ENCODE measurements at regions not wholly inside any gene's neighbourhood (a gene's known extent, or its start where the extent isn't known, plus 50 kb on each side); places are given as distances from the start of the nearest gene placed in this dataset.

GRCh38 chr4:63922146-63922545 is 487.1 kb downstream of the TECRL start:
- Histone ChIP-seq H3K79me1 (ENCODE audit: low read depth in 1 of 2, low read length in 2 of 2) (no peaks in the 10 kb centered on the region), H3K27me3 (ENCODE audit: control insufficient read depth, insufficient read depth, low read length) (no peaks in the 10 kb centered on the region), H3K4me1 (ENCODE audit: control insufficient read depth, insufficient read depth, low read length) (no peaks in the 10 kb centered on the region), H3K27ac (ENCODE audit: insufficient read depth, low read length) (no peak overlapping the region), H2BK5ac (ENCODE audit: low read depth, low read length, poor library complexity, severe bottlenecking) (no peak overlapping the region), H3K23ac (ENCODE audit: low read depth, low read length) (no peak overlapping the region), H3K4me2 (ENCODE audit: low read depth, low read length) (no peak overlapping the region), H3K4me3 (ENCODE audit: insufficient read depth, low read depth, low read length) (no peak overlapping the region), H4K20me1 (ENCODE audit: insufficient read depth, low read length) (no peaks in the 10 kb centered on the region), H4K8ac (ENCODE audit: low read depth in 2 of 2, low read length in 2 of 2) (no peak overlapping the region), H3K36me3 (ENCODE audit: control insufficient read depth, insufficient read depth, low read length) (no peaks in the 10 kb centered on the region), H3K56ac (ENCODE audit: extremely low read depth, insufficient read depth, low read length) (no peak overlapping the region), H4K5ac (ENCODE audit: low read depth, low read length) (no peak overlapping the region), H3K9ac (ENCODE audit: low read depth, low read length) (no peak overlapping the region), H3K9me1 (ENCODE audit: insufficient read depth, low read length) (no peaks in the 10 kb centered on the region), H2BK15ac (ENCODE audit: low read depth, low read length) (no peak overlapping the region), H2BK120ac (ENCODE audit: low read depth, low read length) (no peak overlapping the region), H4K91ac (ENCODE audit: insufficient read depth, low read depth, low read length) (no peak overlapping the region), H3K4ac (ENCODE audit: low read depth, low read length) (no peak overlapping the region), H2AFZ (replicated peaks; ENCODE audit: low read length, poor library complexity) (no peak overlapping the region), H2BK20ac (ENCODE audit: low read depth, low read length) (no peak overlapping the region), H2AK9ac (replicated peaks; ENCODE audit: low read depth, low read length, poor library complexity) (no peak overlapping the region), H3K14ac (replicated peaks; ENCODE audit: low read depth, low read length) (no peak overlapping the region), H2AK5ac (ENCODE audit: low read depth, low read length) (no peak overlapping the region), H3K18ac (ENCODE audit: low read depth, low read length) (no peak overlapping the region), H3K9me3 (ENCODE audit: control insufficient read depth, insufficient read depth, low read length) (peaks cover 11% of the 10 kb centered on the region)
- ATAC-seq (ENCODE audit: low read depth) (no peak), DNase-seq (no peak)
- POLR2A ChIA-PET (ENCODE audit: unreplicated experiment), result no interaction called here
- in situ Hi-C loops (cut with MboI; ENCODE audit: low sequenced_read_pairs) (no loop called here), dilution Hi-C loops (cut with HindIII; ENCODE audit: low sequenced_read_pairs, unreplicated experiment) (no loop called here), intact Hi-C loops (cut with micrococcal nuclease) (no loop called here)
- CTCF ChIA-PET, result interaction anchor here (0.6 kb wide), 1 partner anchor 1087 kb away, joined by 3 read pairs; no protein-coding TSS in a partner anchor
- BruUV-seq (replicated peaks), result no TSS peak
- 42% methylated on average over 2 of the region's 8 CpGs; no CpG with 5 or more reads in 1 of the 2 experiments for WGBS, 2 experiments (ENCODE audit: extremely low coverage in 2 of 2, insufficient read length in 1 of 2)
- TF ChIP-seq BHLHE40 (IDR thresholded peaks at IDR 0.05; ENCODE audit: low read depth, low read length) (no peak), CHD1 (IDR thresholded peaks at IDR 0.05; ENCODE audit: low read depth, low read length) (no peak), MXI1 (IDR thresholded peaks at IDR 0.05; ENCODE audit: borderline replicate concordance, low read depth, low read length) (no peak), CEBPB (IDR thresholded peaks at IDR 0.05; ENCODE audit: low read depth, low read length) (no peak), RAD21 (IDR thresholded peaks at IDR 0.05; ENCODE audit: low read length) (no peak), MAZ (IDR thresholded peaks at IDR 0.05; ENCODE audit: borderline replicate concordance, low read depth, low read length) (no peak), USF2 (IDR thresholded peaks at IDR 0.05; ENCODE audit: low read depth, low read length) (no peak), MAFK (IDR thresholded peaks at IDR 0.05; ENCODE audit: low read depth, low read length) (no peak), SMC3 (IDR thresholded peaks at IDR 0.05; ENCODE audit: low read depth, low read length) (no peak), ELK1 (IDR thresholded peaks at IDR 0.05; ENCODE audit: borderline replicate concordance, low read depth, low read length) (no peak), CTCF (conservative IDR thresholded peaks at IDR 0.05; ENCODE audit: low read depth, low read length) (no peak), RFX5 (IDR thresholded peaks at IDR 0.05; ENCODE audit: low read depth, low read length) (no peak), RCOR1 (IDR thresholded peaks at IDR 0.05; ENCODE audit: insufficient replicate concordance, low read length) (no peak), POLR2A (IDR thresholded peaks at IDR 0.05; ENCODE audit: low read depth, low read length) (no peak), FOS (IDR thresholded peaks at IDR 0.05; ENCODE audit: low read depth, low read length) (no peak), NFE2L2 (IDR thresholded peaks at IDR 0.05; ENCODE audit: low read depth, low read length) (no peak)

All from IMR-90 (cell line).